Activated T-cell treated with anti-CD3 and anti-CD28 coated beads, Interleukin-2, amount 50 U/mL, for 4 hours (primary cell): ENCODE measurements at regions not wholly inside any gene's neighbourhood (a gene's known extent, or its start where the extent isn't known, plus 50 kb on each side); places are given as distances from the start of the nearest gene placed in this dataset.

ENCODE experiments used
- ATAC-seq, 2 donors: fragments of 200-7000 bp; cut with Tn5 transposase; one replicate each; pipeline ENCODE4 v1.10.0; 2021
- DNase-seq: peaks from one replicate; pipeline ENCODE4 v3.0.0-alpha.2; 2020
- H3K27me3 Mint-ChIP-seq: one replicate; pipeline ENCODE4 v1.8.0; 2021; ENCODE audit warnings: low read depth, mixed read lengths
- H3K36me3 Mint-ChIP-seq: one replicate; pipeline ENCODE4 v1.8.0; 2022; ENCODE audit warnings: mixed read lengths; ENCODE audit not compliant: insufficient read depth
- H3K4me1 Mint-ChIP-seq: one replicate; pipeline ENCODE4 v1.8.0; 2021; ENCODE audit warnings: low read depth, mixed read lengths
- H3K4me3 Mint-ChIP-seq: one replicate; pipeline ENCODE4 v1.8.0; 2021; ENCODE audit warnings: mild to moderate bottlenecking, moderate library complexity, mixed read lengths
- H3K9me3 Mint-ChIP-seq: one replicate; pipeline ENCODE4 v1.8.0; 2021; ENCODE audit warnings: mixed read lengths

- peaks cover 12% of the 10 kb centered on the region for H3K9me3 Mint-ChIP-seq
- DNase-seq = no peak
- no peak overlapping the region for H3K4me3 Mint-ChIP-seq
- H3K27me3 Mint-ChIP-seq = no peaks in the 10 kb centered on the region
- no peaks in the 10 kb centered on the region for H3K4me1 Mint-ChIP-seq
- no peaks in the 10 kb centered on the region for H3K36me3 Mint-ChIP-seq
- no peak for ATAC-seq
Measured at GRCh38 chr13:83344518-83344917, 537.8 kb downstream of the SLITRK1 start.

- H3K4me3 Mint-ChIP-seq = no peak overlapping the region
- H3K36me3 Mint-ChIP-seq = no peaks in the 10 kb centered on the region
- no peak for ATAC-seq
- DNase-seq = no peak
- no peaks in the 10 kb centered on the region for H3K4me1 Mint-ChIP-seq
- peaks cover 12% of the 10 kb centered on the region for H3K9me3 Mint-ChIP-seq
- H3K27me3 Mint-ChIP-seq = no peaks in the 10 kb centered on the region
Measured at GRCh38 chr13:83340170-83340569, 542.1 kb downstream of the SLITRK1 start.

GRCh38 chr13:83333614-83334388, 548.5 kb downstream of the SLITRK1 start:
- H3K27me3 Mint-ChIP-seq = no peaks in the 10 kb centered on the region
- DNase-seq (no peak), ATAC-seq (no peak)
- H3K4me3 Mint-ChIP-seq = no peak overlapping the region
- H3K9me3 Mint-ChIP-seq = peaks cover 11% of the 10 kb centered on the region
- H3K4me1 Mint-ChIP-seq = no peaks in the 10 kb centered on the region
- no peaks in the 10 kb centered on the region for H3K36me3 Mint-ChIP-seq

DNA sequence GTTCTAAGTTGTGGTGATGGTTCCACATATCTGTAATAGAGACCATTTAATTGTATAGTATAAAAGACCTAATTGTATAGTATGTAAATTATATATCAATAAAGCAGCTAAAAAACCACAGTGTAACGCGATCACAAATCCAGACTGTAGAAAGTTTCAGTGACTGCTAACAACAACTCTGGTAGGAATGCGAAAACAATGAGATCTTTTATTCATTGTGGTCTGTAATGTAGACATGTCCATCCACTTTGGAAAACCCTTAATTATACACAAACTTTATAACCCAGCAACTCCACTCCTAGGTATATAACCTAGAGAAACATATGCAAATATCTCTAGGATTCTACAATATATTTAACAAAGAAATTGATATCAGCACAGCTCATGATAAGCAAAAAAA, 549.5 kb downstream of the SLITRK1 start:
- Mint-ChIP-seq H3K27me3 (no peaks in the 10 kb centered on the region), H3K4me1 (no peaks in the 10 kb centered on the region), H3K36me3 (no peaks in the 10 kb centered on the region), H3K4me3 (no peak overlapping the region), H3K9me3 (peaks cover 18% of the 10 kb centered on the region)
- no peak for ATAC-seq
- no peak for DNase-seq

DNA sequence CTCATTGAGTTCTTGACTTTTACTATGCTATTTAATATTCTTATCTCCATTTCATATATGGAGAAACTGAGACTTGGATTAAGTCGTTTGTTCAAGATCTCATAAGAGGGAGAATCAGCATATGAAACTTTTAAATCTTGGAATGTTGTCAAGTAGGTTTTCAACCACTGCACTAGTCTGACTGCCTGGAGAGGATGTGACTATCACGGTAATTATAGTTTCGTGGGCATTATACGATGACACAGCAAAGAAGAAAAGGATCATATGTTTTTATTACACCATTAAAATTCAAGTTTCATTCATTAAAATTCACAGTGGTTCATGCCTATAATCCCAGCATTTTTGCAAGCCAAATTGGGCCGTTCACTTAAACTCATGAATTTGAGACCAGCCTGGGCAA, 555.2 kb downstream of the SLITRK1 start:
- peaks cover 25% of the 10 kb centered on the region for H3K9me3 Mint-ChIP-seq
- no peaks in the 10 kb centered on the region for H3K27me3 Mint-ChIP-seq
- no peaks in the 10 kb centered on the region for H3K4me1 Mint-ChIP-seq
- H3K4me3 Mint-ChIP-seq = no peak overlapping the region
- DNase-seq = no peak
- no peaks in the 10 kb centered on the region for H3K36me3 Mint-ChIP-seq
- ATAC-seq = no peak

DNA sequence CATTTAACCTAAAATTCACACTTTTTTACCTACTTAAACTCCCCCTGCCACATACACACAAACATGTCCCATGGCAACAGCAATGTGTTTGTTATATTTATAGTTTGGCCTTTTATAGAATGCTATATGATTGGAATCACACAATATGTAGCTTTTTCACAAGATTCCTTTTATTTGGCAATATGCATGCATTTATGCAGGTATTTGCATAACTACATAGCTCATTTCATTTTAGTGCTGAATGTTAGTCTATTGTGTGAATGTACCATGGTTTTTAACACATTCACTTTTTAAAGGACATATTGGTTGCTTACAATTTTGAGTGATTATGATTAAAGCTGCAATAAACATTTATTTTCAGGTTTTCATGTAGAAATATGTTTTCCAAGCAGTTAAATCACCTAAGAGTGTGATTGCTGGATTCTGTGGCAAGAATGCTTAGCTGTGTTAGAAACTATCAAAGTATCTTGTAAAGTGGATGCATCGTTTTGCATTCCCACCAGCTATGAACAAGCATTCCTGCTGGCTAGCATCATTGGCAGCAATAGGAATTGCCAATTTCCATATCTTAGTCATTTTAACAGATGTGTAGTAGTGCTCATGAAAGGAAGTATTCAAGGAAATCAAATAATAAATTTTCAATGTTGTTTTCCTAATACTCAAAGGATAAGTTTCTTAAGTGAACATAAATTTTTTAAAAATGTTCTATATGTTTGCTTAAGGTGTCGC, 557.0 kb downstream of the SLITRK1 start:
- Mint-ChIP-seq H3K4me3 (no peak overlapping the region), H3K27me3 (no peaks in the 10 kb centered on the region), H3K9me3 (peaks cover 21% of the 10 kb centered on the region), H3K4me1 (no peaks in the 10 kb centered on the region), H3K36me3 (no peaks in the 10 kb centered on the region)
- ATAC-seq (no peak), DNase-seq (no peak)

DNA sequence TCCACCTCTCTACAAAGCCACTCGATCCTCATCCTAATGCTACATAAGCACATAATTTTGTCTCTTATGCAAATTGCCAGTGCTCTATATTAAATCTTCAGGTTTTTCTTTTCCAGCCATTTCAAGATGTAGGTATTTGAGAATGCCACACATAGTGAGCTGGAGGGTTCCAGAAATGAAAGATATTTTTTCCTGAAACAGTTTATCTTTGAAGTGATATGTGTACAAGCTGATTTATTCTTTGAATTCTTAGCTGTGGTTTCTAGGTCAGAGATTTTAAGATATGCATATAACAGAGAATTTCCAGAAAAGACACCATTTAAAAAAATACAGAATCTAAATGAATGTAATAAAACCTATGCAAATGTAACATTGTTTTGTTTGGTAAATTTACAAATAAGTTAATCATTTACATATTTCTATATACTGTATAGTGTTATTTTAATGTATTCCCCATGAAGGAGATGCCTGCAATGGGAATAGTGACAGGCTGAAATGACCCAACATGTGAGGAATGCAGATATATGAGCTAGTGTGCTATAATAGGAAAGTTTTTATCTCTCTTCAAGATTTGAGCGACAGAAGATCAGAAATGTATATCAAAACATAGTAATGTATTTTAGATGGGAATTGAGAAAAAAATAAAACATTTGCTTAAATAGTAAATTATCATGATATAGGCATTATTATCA, 570.2 kb downstream of the SLITRK1 start:
- no peaks in the 10 kb centered on the region for H3K4me1 Mint-ChIP-seq
- no peak for DNase-seq
- no peaks in the 10 kb centered on the region for H3K27me3 Mint-ChIP-seq
- no peaks in the 10 kb centered on the region for H3K9me3 Mint-ChIP-seq
- H3K36me3 Mint-ChIP-seq = no peaks in the 10 kb centered on the region
- no peak overlapping the region for H3K4me3 Mint-ChIP-seq
- no peak for ATAC-seq

GRCh38 chr13:83298617-83299016, 583.7 kb downstream of the SLITRK1 start:
- ATAC-seq = no peak
- no peaks in the 10 kb centered on the region for H3K36me3 Mint-ChIP-seq
- no peak for DNase-seq
- H3K27me3 Mint-ChIP-seq = no peaks in the 10 kb centered on the region
- no peak overlapping the region for H3K4me3 Mint-ChIP-seq
- H3K9me3 Mint-ChIP-seq = peaks cover 8% of the 10 kb centered on the region
- no peaks in the 10 kb centered on the region for H3K4me1 Mint-ChIP-seq

DNA sequence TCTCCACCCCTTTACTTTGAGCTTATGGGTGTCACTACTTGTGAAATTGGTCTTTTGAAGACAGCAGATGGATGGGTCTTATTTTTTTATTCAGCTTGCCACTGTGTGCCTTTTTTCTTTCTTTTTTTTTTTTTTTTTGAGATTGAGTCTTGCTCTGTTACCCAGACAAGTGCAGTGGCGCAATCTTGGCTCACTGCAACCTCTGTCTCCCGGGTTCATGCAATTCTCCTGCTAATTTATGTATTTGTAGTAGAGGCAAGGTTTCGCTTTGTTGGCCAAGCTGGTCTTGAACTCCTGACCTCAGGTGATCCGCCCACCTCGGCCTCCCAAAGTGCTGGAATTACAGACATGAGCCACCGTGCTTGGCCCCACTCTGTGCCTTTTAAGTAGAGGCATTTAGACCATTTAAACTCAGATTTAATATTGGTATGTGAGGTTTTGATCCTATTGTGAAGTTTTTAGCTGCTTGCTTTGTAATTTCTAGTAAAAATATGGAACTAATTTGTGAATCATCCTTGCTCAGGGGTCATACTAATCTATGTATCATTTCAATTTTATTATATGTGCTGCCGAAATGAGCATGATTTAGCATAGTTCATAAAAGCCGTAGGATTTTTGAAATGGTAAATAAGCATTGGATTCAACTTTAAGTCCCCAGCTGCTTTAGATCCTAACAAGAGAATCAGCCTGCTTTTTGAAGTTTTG, 584.5 kb downstream of the SLITRK1 start:
- ATAC-seq (no peak), DNase-seq (no peak)
- H3K4me3 Mint-ChIP-seq = no peak overlapping the region
- no peaks in the 10 kb centered on the region for H3K36me3 Mint-ChIP-seq
- no peaks in the 10 kb centered on the region for H3K27me3 Mint-ChIP-seq
- no peaks in the 10 kb centered on the region for H3K4me1 Mint-ChIP-seq
- peaks cover 12% of the 10 kb centered on the region for H3K9me3 Mint-ChIP-seq

GRCh38 chr13:83295686-83296085, 586.6 kb downstream of the SLITRK1 start:
- no peak for ATAC-seq
- no peak for DNase-seq
- Mint-ChIP-seq H3K9me3 (peaks cover 12% of the 10 kb centered on the region), H3K4me3 (no peak overlapping the region), H3K36me3 (no peaks in the 10 kb centered on the region), H3K27me3 (no peaks in the 10 kb centered on the region), H3K4me1 (no peaks in the 10 kb centered on the region)

GRCh38 chr13:83286737-83287136, 595.5 kb downstream of the SLITRK1 start:
- Mint-ChIP-seq H3K9me3 (peaks cover 3% of the 10 kb centered on the region), H3K4me1 (no peaks in the 10 kb centered on the region), H3K27me3 (no peaks in the 10 kb centered on the region), H3K4me3 (no peak overlapping the region), H3K36me3 (no peaks in the 10 kb centered on the region)
- ATAC-seq (no peak), DNase-seq (no peak)

DNA sequence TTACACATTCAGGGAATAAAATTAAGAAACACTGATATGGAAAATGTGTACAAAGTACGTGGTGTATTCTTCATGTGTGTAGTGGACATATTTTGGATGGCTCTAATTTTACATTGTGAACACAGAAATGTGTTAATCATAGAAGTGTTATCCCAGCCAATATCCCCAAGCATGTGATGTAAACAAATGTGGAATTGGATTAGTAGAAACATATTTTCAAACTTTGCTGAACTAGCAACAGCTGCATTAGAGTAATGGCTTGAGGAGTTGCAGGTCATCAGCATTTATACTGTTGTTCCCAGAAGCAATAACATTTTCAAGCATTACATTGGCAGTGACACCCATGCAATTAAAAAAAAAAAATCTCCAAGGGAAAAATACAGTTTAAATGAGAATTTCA, 600.6 kb downstream of the SLITRK1 start:
- H3K27me3 Mint-ChIP-seq = no peaks in the 10 kb centered on the region
- peaks cover 8% of the 10 kb centered on the region for H3K9me3 Mint-ChIP-seq
- ATAC-seq = no peak
- H3K36me3 Mint-ChIP-seq = no peaks in the 10 kb centered on the region
- no peaks in the 10 kb centered on the region for H3K4me1 Mint-ChIP-seq
- H3K4me3 Mint-ChIP-seq = no peak overlapping the region
- no peak for DNase-seq

DNA sequence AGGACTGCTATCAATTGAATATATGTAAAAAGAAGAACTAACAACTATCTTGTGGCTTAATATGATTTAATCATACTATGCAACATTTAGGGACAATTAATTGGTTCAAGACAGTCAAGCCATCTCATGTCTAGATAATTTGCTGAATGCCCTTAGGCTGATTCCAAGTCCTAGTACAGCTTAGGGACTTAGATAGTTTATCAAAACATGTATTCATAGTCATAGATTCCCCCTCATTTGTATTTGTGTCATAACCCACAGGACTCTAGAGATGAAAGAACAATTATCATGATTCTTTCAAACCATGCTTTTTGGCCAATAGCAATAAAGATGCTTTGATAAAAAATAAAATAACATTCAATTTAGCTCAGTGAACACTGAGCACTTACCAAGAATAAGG, 607.6 kb downstream of the SLITRK1 start:
- ATAC-seq (no peak), DNase-seq (no peak)
- H3K4me3 Mint-ChIP-seq = no peak overlapping the region
- no peaks in the 10 kb centered on the region for H3K36me3 Mint-ChIP-seq
- H3K9me3 Mint-ChIP-seq = peaks cover 3% of the 10 kb centered on the region
- no peaks in the 10 kb centered on the region for H3K4me1 Mint-ChIP-seq
- H3K27me3 Mint-ChIP-seq = no peaks in the 10 kb centered on the region

- ATAC-seq (no peak), DNase-seq (no peak)
- Mint-ChIP-seq H3K27me3 (no peaks in the 10 kb centered on the region), H3K4me3 (no peak overlapping the region), H3K4me1 (no peaks in the 10 kb centered on the region), H3K9me3 (peaks cover 3% of the 10 kb centered on the region), H3K36me3 (no peaks in the 10 kb centered on the region)
Measured at GRCh38 chr13:83272652-83273240, 609.5 kb downstream of the SLITRK1 start.
